ENCODE measurements at regions not wholly inside any gene's neighbourhood (a gene's known extent, or its start where the extent isn't known, plus 50 kb on each side); places are given as distances from the start of the nearest gene placed in this dataset.

- intact Hi-C loops (cut with DNase I; ENCODE audit: low total_unique reads), result no loop called here
- H3K4me1 ChIP-seq, result peaks cover 0 to 16% (median 3%) of the 10 kb centered on the region in 4 donors
- no peak overlapping the region for H3K27ac ChIP-seq
- H3K36me3 ChIP-seq, result no peaks in the 10 kb centered on the region
- no peak for TF ChIP-seq CTCF (IDR thresholded peaks at IDR 0.05)
- no peak overlapping the region for H3K4me3 ChIP-seq
- peaks cover 0 to 3% (median 0%) of the 10 kb centered on the region in 3 donors for H3K9me3 ChIP-seq
- H3K27me3 ChIP-seq, result no peaks in the 10 kb centered on the region
- DNase-seq, result no peak
Measured at GRCh38 chr15:39315206-39315850, 265.6 kb upstream of the THBS1 start.

- peaks cover 0 to 11% (median 0%) of the 10 kb centered on the region in 3 donors for H3K9me3 ChIP-seq
- peak overlapping the region; percentile 28 to 53 for H3K27ac ChIP-seq
- intact Hi-C loops (cut with DNase I; ENCODE audit: low total_unique reads), result no loop called here
- no peak for TF ChIP-seq CTCF (IDR thresholded peaks at IDR 0.05)
- peaks cover 0 to 16% (median 3%) of the 10 kb centered on the region in 4 donors for H3K4me1 ChIP-seq
- no peaks in the 10 kb centered on the region for H3K36me3 ChIP-seq
- no peaks in the 10 kb centered on the region for H3K27me3 ChIP-seq
- no peak overlapping the region for H3K4me3 ChIP-seq
- DNase-seq, result no peak
Measured at GRCh38 chr15:39317225-39317624, 263.7 kb upstream of the THBS1 start.

GRCh38 chr15:39318231-39318630 lies 262.6 kb upstream of the THBS1 start:
- Histone ChIP-seq H3K27ac (no peak overlapping the region), H3K4me1 (peaks cover 0 to 16% (median 3%) of the 10 kb centered on the region in 4 donors), H3K36me3 (no peaks in the 10 kb centered on the region), H3K9me3 (peaks cover 0 to 11% (median 0%) of the 10 kb centered on the region in 3 donors), H3K27me3 (no peaks in the 10 kb centered on the region), H3K4me3 (no peak overlapping the region)
- intact Hi-C loops (cut with DNase I; ENCODE audit: low total_unique reads), result no loop called here
- DNase-seq, result no peak
- no peak for TF ChIP-seq CTCF (IDR thresholded peaks at IDR 0.05)

- peaks cover 0 to 11% (median 0%) of the 10 kb centered on the region in 3 donors for H3K9me3 ChIP-seq
- no peak overlapping the region for H3K4me3 ChIP-seq
- no peak for TF ChIP-seq CTCF (IDR thresholded peaks at IDR 0.05)
- peaks cover 0 to 16% (median 3%) of the 10 kb centered on the region in 4 donors for H3K4me1 ChIP-seq
- H3K27ac ChIP-seq, result no peak overlapping the region
- intact Hi-C loops (cut with DNase I; ENCODE audit: low total_unique reads), result no loop called here
- no peaks in the 10 kb centered on the region for H3K27me3 ChIP-seq
- no peak for DNase-seq
- H3K36me3 ChIP-seq, result no peaks in the 10 kb centered on the region
Measured at GRCh38 chr15:39320355-39320754, 260.5 kb upstream of the THBS1 start.

GRCh38 chr15:39320886-39321285 lies 260.0 kb upstream of the THBS1 start:
- Histone ChIP-seq H3K36me3 (no peaks in the 10 kb centered on the region), H3K27ac (no peak overlapping the region), H3K4me1 (peaks cover 0 to 16% (median 3%) of the 10 kb centered on the region in 4 donors), H3K9me3 (peaks cover 0 to 11% (median 0%) of the 10 kb centered on the region in 3 donors), H3K27me3 (no peaks in the 10 kb centered on the region), H3K4me3 (no peak overlapping the region)
- DNase-seq, result no peak
- no peak for TF ChIP-seq CTCF (IDR thresholded peaks at IDR 0.05)
- intact Hi-C loops (cut with DNase I; ENCODE audit: low total_unique reads), result no loop called here
